B cell (primary cell): ENCODE measurements at regions not wholly inside any gene's neighbourhood (a gene's known extent, or its start where the extent isn't known, plus 50 kb on each side); places are given as distances from the start of the nearest gene placed in this dataset.

Experiments used
- CTCF ChIP-seq: fragments of 200-600 bp; IDR thresholded peaks from one replicate; pipeline ENCODE4 v1.8.0; 2022; ENCODE audit warnings: antibody characterized with exemption, mild to moderate bottlenecking
- EZH2 ChIP-seq: IDR thresholded peaks from 2 replicates; pipeline ENCODE4 v1.6.1; 2012; ENCODE audit warnings: borderline replicate concordance, low read depth, mild to moderate bottlenecking, moderate library complexity, low read length; ENCODE audit not compliant: insufficient read depth, poor library complexity, severe bottlenecking

GRCh38 chr1:83015163-83015562 lies 983.8 kb downstream of the TTLL7 start:
- TF ChIP-seq CTCF, result no peak
- no peak for TF ChIP-seq EZH2
